Right renal pelvis (tissue), 4 donors: ENCODE measurements at regions not wholly inside any gene's neighbourhood (a gene's known extent, or its start where the extent isn't known, plus 50 kb on each side); places are given as distances from the start of the nearest gene placed in this dataset.

Source experiments
- DNase-seq, 4 donors: peaks; one replicate each; pipeline ENCODE4 v3.0.0-alpha.2; 2013; ENCODE audit warnings: low read depth in 4 of 4, low spot score in 3 of 4, missing footprints in 1 of 4

DNA sequence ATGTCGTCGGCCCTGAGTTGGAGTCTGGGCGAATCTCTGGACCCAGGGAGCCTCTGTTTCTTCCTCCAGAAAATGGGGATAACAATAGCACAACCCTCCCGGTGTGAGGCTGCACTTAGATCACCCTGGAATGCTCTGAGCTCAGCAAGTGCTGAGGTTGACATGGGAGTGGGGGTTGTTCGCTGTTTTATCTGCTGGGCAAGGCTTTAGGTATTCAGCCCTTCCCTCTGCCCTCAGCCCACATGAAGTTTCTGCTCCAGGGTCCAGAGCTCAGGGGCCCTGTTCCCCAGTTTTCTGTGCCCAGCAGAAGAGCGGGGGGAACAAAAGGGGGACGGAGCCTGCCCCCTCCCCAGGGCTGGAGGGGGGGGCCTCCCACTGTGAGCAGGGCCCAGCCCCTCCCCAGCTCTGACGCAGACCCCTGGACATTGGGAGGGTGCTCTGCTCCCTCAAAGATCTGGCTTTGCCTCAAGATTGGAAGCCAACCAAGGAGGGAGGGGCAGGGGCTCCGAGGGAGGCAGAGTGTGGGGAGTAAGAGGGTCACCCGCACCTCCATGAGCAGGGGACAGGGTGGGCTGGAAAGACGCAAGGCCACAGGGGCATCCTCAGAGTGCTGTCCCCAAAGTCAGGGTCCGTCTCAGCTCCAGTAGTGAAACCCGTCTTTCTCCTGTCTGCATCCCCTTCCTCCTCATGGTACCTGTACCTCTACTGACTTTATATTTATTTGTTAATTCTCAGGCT is 215.6 kb downstream of the C9orf50 start:
- DNase-seq, result no peak

DNA sequence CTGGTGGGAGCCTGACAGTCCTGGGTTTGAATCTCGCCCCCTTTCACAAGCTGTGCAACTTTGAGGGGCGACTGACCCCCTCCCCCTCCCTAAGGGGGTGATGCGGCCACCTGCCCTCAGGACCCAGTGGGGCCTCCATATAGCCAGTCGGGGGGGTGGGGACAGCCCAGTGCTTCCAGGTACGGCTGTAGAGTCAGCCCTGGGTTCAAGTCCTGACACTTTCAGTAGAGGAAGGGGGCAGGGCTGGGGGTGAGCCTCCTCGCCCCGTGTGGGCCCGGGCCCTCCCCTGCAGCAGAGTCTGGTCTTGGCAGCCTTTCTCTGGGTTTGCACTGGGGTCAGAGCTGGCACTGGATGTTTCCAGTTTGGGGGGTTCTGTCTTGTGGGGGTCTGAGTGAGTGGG is 216.3 kb downstream of the C9orf50 start:
- no peak for DNase-seq

- DNase-seq, result no peak
Measured at GRCh38 chr9:129403779-129404620, 216.9 kb downstream of the C9orf50 start.

- no peak for DNase-seq
Measured at GRCh38 chr9:129402931-129403778, 217.7 kb downstream of the C9orf50 start.

DNA sequence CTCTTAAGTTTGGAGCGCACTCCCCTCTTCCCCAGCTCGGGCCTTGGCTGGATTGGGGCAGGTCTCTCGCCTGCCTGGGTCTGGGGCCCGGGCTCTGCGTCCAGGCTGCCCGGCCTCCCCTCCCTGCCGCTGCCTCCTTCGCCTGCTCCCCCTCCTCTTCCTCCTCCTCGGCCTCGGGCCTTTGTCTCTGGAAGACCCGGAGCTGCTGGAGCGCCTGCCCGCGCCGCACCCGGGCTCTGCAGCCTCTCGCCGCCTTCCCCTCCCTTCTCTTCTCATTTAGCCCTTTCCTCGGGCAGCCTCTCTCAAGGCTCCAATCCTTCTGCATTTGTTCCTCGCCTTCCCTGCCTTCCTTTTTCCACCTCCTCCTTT is 218.5 kb downstream of the C9orf50 start:
- DNase-seq, result no peak

- no peak for DNase-seq
Measured at GRCh38 chr9:129401623-129402370, 219.1 kb downstream of the C9orf50 start.

GRCh38 chr9:129400971-129401622 is 219.8 kb downstream of the C9orf50 start:
- DNase-seq, result no peak

DNA sequence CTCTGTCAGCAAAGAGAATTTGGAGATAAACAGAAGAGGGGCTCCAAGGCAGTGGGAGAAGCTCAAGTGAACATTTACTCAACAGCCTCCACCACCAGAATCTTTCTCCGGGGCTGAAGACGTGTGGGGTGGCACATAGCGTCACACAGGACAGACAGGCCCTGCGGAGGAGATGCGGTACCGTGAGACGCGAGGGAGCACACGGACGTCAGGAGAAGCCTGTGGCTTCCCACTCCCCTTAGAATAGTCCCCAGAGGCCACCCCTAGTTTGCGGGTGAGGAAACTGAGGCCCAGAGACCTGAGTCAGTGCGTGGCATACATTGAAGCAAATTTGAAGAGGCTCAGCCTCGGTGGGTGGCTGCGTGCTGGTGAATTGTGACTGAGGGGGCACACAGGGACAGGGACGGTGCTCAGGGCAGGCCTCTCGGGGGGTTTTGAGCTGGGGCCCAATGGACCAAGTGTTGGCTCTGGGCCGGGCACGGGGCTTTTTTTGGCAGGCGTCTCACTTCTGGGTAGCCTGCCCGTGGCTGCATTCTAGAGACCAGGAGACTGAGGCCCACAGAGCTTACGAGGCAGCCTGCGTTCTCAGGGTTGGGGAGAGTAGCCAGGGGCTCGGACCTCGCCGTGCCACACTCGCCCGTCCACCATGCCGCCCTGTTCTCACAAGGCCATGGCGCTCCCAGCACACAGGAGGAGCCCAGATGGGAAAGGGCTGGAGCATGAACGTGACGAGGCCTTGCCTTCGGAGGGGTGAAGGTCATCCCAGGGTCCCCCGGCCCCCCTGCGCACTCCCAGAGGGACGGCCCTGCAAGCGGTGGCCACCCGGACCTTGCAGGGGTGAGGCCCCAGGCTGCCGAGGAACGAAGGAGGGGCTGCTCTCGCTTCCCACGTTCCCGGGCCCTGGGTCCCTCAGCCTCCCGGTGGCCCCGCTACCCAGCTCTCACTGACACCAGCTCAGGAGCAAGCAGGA is 220.6 kb downstream of the C9orf50 start:
- no peak for DNase-seq

DNA sequence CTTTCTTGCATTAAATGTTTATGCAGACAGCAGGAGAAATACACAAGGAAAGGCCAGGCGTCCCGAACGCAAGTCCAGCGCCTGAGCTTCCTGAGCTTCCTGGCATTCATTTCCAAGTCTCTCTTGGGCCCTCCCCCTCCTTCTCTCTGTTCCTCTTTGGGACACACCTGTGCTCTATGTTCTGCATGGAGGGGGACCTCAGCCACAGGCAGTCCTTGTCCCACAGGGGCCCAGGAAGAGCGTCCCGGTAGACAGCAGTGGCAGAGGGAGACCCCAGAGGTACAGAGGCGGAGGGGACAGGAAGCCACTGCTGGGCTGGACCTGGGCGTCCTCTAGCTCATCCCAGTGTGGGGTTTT is 221.3 kb downstream of the C9orf50 start:
- no peak for DNase-seq

DNA sequence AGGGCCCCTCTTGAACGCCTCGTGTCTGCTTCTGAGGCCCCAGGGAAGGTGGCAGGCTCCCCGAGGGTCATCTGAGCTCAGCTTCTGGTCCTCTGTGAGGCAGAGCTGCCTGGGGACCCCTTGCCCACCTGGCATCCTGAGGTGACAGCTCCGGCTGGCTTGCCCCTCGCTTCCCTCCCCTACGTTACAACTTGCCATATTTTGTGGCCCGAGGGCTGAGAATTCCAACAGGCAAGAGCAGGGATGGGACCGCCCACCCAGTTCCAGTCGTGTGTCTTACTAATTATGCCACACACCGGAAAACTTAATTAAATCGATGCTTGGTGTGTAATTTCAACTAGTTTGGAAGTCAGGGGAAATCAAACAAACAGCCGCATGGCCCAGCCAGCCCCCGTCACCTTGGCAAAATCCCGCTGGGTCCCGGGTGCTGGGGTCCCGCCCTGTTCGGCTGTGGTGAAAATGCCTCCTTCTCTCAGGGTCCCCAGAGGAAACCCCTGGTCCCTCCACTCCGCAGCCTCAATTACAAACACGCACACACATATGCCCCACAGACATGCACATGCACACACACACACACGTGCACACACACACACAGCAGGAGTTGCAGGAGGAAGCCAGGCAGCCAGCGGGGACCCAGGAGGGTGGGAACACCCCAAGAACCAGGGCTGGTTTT is 221.0 kb upstream of the IER5L start:
- DNase-seq, result no peak

GRCh38 chr9:129398101-129398960 is 220.3 kb upstream of the IER5L start:
- DNase-seq, result no peak

DNA sequence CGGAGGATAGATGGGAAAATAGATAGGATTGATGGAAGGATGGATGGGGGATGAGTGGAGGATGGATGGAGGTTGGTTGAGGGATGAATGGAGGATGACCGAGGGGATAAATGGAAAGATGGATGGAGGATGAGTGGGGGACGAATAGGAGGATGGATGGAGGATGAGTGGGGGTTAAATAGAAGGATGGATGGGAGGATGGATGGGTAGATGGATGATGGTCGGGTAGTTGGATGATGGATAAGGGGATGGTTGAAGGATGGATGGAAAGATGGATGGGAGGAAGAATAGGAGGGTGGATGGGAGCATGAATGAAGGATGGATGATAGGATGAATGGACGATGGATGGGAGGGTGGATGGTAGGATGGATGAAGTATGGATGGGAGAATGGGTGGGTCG is 219.3 kb upstream of the IER5L start:
- DNase-seq, result no peak

- no peak for DNase-seq
Measured at GRCh38 chr9:129396365-129396708, 218.3 kb upstream of the IER5L start.

DNA sequence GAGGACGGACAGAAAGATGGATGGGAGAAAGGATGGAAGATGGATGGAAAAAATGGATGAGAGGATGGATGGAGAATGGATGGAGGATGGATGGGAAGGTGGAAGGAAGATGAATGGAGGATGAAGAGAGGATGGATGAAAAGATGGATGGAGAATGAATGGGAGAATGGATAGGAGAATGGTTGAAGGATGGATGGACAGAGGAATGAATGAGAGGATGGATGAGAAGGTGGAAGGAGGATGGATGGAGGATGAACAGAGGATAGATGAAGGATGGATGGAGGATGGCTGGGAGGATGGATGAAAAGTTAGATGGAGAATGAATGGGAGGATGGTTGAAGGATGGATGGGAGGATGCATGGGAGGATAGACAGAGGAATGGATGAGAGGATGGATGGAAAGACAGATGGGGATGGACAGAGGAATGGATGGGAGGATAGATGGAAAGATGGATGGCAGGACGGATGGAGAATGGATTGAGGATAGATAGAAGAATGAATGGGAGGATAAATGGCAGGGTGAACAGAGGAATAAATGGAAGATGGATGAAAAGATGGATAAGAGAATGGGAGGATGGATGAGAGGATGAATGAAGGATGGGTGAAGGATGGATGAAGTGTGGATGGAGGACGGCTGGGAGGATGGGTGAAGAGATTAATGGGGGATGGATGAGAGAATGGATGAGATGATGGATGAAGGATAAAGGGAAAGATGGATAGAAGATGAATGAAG is 217.7 kb upstream of the IER5L start:
- no peak for DNase-seq

GRCh38 chr9:129394886-129395279 is 216.8 kb upstream of the IER5L start:
- DNase-seq, result no peak

DNA sequence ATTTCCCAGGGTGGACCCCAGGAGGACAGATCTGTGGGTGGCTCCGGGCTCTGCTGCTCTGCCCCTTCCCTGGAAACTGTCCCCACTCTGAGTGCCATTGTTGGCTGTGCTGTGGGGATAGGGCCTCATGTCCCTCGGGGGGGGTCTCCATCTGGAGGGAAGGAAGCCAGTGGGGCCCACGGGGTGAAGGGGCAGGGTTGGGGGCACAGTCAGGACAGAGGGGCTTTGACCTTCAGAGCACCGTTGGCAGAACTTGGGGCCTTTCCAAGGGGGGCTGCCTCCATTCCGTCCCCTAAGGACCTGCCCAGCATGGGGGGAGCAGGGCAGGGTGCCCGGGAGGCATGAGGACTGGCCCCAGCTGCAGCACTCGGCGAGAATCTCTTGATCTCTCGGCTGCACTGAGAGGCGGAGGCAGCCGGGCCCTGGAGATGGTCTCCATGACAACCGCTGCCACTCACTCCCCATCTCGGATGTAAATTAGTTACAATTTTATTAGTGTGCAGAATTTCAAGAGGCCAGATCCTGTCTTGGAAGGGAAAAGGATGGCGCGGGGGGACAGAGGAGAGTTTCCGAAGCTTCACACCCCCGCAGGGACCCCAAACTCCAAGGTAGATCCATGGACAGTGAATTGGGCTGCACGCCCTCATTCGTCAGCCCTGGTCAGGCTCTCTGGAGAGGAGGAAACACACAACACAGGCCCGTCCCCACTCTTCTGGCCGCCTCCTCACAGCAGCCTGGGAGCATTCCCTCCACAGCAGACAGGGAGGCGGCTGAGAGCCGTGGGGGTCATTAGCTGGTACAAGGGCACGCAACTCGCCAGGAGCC is 216.2 kb upstream of the IER5L start:
- no peak for DNase-seq
